ENCODE measurements at regions not wholly inside any gene's neighbourhood (a gene's known extent, or its start where the extent isn't known, plus 50 kb on each side); places are given as distances from the start of the nearest gene placed in this dataset.

DNA sequence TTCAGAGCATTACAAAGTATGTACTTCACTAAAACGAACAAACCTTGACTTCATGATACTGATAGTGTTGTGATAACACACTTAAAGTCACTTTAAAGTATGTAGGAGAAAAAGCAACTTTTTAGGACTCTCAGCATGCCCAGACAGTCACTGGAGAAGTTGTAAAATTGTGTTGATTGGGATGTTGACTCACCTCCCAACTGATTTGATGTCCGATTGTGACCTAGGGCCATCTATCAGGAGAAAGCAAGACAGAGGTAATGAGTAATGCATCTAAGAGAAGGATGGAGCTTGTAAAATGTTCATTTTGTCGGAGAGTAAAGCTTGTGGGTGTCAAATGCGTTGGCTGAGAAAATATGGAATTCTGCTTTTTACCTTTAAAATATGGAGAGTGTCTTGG, 135.4 kb upstream of the SEMA3D start:
- 74 to 77% methylated on average over 4 of the region's 4 CpGs for WGBS, 2 donors
- Histone ChIP-seq H3K27me3 (no peaks in the 10 kb centered on the region), H3K27ac (no peak overlapping the region), H3K4me1 (no peaks in the 10 kb centered on the region), H3K4me3 (no peak overlapping the region), H3K9me3 (no peaks in the 10 kb centered on the region), H3K36me3 (no peaks in the 10 kb centered on the region)
- ATAC-seq (no peak), DNase-seq (no peak)
- intact Hi-C loops (cut with DNase I) = no loop called here
- TF ChIP-seq, protein P1, sequence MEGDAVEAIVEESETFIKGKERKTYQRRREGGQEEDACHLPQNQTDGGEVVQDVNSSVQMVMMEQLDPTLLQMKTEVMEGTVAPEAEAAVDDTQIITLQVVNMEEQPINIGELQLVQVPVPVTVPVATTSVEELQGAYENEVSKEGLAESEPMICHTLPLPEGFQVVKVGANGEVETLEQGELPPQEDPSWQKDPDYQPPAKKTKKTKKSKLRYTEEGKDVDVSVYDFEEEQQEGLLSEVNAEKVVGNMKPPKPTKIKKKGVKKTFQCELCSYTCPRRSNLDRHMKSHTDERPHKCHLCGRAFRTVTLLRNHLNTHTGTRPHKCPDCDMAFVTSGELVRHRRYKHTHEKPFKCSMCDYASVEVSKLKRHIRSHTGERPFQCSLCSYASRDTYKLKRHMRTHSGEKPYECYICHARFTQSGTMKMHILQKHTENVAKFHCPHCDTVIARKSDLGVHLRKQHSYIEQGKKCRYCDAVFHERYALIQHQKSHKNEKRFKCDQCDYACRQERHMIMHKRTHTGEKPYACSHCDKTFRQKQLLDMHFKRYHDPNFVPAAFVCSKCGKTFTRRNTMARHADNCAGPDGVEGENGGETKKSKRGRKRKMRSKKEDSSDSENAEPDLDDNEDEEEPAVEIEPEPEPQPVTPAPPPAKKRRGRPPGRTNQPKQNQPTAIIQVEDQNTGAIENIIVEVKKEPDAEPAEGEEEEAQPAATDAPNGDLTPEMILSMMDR (IDR thresholded peaks at IDR 0.05) = no peak

DNA sequence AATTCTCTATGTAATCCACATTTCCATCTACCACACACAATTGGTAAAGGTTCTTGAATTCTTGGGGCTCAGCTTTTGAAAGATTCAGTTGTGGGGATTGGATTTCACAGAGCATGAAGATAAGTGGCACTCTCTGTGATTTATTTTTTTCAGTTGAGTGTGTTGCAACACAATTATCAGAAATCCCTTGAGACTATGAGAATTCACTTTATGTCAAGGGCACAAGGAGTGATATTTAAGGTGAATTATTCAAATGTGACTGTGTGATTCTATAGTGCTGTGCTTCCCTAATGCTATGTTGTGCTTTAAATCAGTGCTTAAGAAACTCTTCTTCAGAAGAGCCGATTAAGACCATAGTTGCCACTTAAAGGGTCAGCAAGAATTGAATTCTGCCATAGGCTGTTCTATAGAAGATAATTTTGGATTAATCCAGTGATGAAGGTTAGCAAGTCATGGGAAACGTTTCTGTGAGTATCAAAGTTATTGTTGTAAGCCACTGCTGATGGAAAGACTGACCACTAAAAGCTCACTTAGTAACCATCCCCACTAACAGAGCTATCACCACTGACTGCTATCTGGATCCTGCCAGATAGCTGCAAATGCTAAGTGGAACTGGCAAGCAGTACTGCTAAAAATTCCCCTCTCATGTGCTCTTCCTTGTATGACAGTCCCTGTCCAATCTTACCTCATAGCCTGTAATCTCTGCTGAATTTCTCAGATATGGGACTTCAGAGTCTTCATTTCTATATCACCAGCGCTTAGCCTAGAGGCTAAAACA, 134.0 kb upstream of the SEMA3D start:
- 44 to 47% methylated on average over 3 of the region's 3 CpGs for WGBS, 2 donors
- no peaks in the 10 kb centered on the region for H3K36me3 ChIP-seq
- ATAC-seq = no peak
- no peak for DNase-seq
- H3K4me3 ChIP-seq = no peak overlapping the region
- H3K27me3 ChIP-seq = no peaks in the 10 kb centered on the region
- no peak overlapping the region for H3K27ac ChIP-seq
- intact Hi-C loops (cut with DNase I) = no loop called here
- no peaks in the 10 kb centered on the region for H3K9me3 ChIP-seq
- TF ChIP-seq, protein P1 (IDR thresholded peaks at IDR 0.05) = no peak
- no peaks in the 10 kb centered on the region for H3K4me1 ChIP-seq

DNA sequence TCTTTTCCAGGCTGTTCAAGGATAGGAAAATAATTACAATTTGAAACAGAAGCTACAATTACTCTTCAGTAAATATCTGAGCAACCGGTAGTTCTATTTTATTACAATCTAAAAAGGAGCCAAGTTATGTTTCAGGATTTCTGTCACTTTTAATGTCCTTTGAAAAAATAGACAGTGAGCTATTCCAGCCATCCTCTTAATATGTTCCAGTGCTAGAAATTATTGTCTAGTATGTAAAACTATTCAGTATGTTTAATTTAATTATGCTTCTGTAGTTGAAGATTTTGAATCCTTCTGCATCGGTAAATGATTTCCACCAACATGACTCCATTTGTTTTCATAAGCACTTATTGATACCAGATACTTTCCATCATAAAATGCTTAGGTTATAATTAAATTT, 129.6 kb upstream of the SEMA3D start:
- WGBS, 2 donors = 84 to 87% methylated on average over 2 of the region's 2 CpGs
- ATAC-seq = no peak
- intact Hi-C loops (cut with DNase I) = no loop called here
- Histone ChIP-seq H3K27me3 (no peaks in the 10 kb centered on the region), H3K9me3 (no peaks in the 10 kb centered on the region), H3K4me1 (no peaks in the 10 kb centered on the region), H3K36me3 (no peaks in the 10 kb centered on the region), H3K4me3 (no peak overlapping the region), H3K27ac (no peak overlapping the region)
- TF ChIP-seq, protein P1 (IDR thresholded peaks at IDR 0.05) = no peak
- DNase-seq = no peak

DNA sequence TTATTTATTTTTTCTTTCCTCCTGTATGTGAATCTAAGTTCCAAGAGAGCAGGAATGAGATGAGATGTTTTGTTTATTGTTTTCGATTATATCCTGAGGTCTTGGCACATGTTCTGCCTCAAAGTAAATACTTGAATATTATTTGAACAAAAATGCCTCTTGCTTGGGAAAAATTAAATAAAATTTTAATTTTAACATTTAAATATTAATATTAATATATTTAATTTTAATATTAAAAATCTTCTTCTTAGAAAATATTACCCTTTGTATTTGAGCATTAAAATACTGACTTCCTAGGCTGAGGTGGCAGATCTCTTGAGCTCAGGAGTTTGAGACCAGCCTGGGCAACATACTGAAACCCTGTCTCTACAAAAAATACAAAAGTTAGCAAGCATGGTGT, 123.4 kb upstream of the SEMA3D start:
- Histone ChIP-seq H3K4me3 (no peak overlapping the region), H3K4me1 (no peaks in the 10 kb centered on the region), H3K27me3 (no peaks in the 10 kb centered on the region), H3K9me3 (no peaks in the 10 kb centered on the region), H3K27ac (no peak overlapping the region), H3K36me3 (no peaks in the 10 kb centered on the region)
- ATAC-seq (no peak), DNase-seq (no peak)
- intact Hi-C loops (cut with DNase I) = no loop called here
- 90 to 95% methylated on average over 1 of the region's 1 CpG for WGBS, 2 donors
- TF ChIP-seq, protein P1 (IDR thresholded peaks at IDR 0.05) = no peak
